ENCODE measurements at regions not wholly inside any gene's neighbourhood (a gene's known extent, or its start where the extent isn't known, plus 50 kb on each side); places are given as distances from the start of the nearest gene placed in this dataset.

DNA sequence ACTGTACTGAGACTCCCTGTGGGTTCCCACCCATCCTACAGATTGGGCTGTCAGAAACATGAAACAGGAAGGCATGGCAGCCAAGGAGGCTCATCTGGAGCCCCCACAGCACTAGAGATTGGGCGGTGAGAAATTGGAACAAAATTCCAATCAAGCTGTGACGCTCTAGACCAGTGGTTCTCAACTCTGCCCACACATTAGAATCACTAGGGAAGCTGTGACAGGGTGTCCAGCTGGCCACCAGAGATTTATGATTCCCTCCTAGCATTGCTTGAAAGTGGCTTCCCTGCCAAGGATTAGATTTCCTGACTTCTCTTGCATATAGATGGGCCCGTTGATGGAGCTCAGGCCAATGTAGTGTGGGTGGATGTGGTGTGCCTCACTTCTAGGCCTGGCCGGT, 187.5 kb upstream of the ZC3H12A start:
- TF ChIP-seq, protein P1, sequence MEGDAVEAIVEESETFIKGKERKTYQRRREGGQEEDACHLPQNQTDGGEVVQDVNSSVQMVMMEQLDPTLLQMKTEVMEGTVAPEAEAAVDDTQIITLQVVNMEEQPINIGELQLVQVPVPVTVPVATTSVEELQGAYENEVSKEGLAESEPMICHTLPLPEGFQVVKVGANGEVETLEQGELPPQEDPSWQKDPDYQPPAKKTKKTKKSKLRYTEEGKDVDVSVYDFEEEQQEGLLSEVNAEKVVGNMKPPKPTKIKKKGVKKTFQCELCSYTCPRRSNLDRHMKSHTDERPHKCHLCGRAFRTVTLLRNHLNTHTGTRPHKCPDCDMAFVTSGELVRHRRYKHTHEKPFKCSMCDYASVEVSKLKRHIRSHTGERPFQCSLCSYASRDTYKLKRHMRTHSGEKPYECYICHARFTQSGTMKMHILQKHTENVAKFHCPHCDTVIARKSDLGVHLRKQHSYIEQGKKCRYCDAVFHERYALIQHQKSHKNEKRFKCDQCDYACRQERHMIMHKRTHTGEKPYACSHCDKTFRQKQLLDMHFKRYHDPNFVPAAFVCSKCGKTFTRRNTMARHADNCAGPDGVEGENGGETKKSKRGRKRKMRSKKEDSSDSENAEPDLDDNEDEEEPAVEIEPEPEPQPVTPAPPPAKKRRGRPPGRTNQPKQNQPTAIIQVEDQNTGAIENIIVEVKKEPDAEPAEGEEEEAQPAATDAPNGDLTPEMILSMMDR (IDR thresholded peaks at IDR 0.05), result no peak
- TF ChIP-seq POLR2A (IDR thresholded peaks at IDR 0.05), result no peak
